MG63 (cell line): ENCODE measurements at regions not wholly inside any gene's neighbourhood (a gene's known extent, or its start where the extent isn't known, plus 50 kb on each side); places are given as distances from the start of the nearest gene placed in this dataset.

Source experiments
- DNase-seq: peaks from one replicate; pipeline ENCODE4 v3.0.0-alpha.2; 2020
- H3K27me3 ChIP-seq: fragments of 250-450 bp; sonication (Bioruptor Pico); 2 replicates; pipeline ENCODE4 v1.5.1; 2020; ENCODE audit warnings: mild to moderate bottlenecking, moderate library complexity
- H3K36me3 ChIP-seq: fragments of 250-450 bp; sonication (Bioruptor Pico); 2 replicates; pipeline ENCODE4 v1.5.1; 2020; ENCODE audit warnings: mild to moderate bottlenecking, moderate library complexity
- H3K4me3 ChIP-seq: fragments of 250-450 bp; sonication (Bioruptor Pico); 2 replicates; pipeline ENCODE4 v1.5.1; 2020; ENCODE audit warnings: mild to moderate bottlenecking, moderate library complexity
- H3K9me3 ChIP-seq: fragments of 250-450 bp; sonication (Bioruptor Pico); 2 replicates; pipeline ENCODE4 v1.5.1; 2020; ENCODE audit warnings: mild to moderate bottlenecking, moderate library complexity

GRCh38 chr5:8683496-8683895 is 814.5 kb downstream of the MTRR start:
- H3K4me3 ChIP-seq = no peak overlapping the region
- 0 out of 2 replicates have a peak, but pooled peaks cover under 1% of the 10 kb centered on the region for H3K9me3 ChIP-seq
- no peaks in the 10 kb centered on the region for H3K36me3 ChIP-seq
- DNase-seq = no peak
- no peaks in the 10 kb centered on the region for H3K27me3 ChIP-seq

- no peak overlapping the region for H3K4me3 ChIP-seq
- H3K27me3 ChIP-seq = no peaks in the 10 kb centered on the region
- no peak for DNase-seq
- no peaks in the 10 kb centered on the region for H3K36me3 ChIP-seq
- H3K9me3 ChIP-seq = no peaks in the 10 kb centered on the region
Measured at GRCh38 chr5:8685704-8686103, 816.8 kb downstream of the MTRR start.

- Histone ChIP-seq H3K36me3 (no peaks in the 10 kb centered on the region), H3K4me3 (no peak overlapping the region), H3K9me3 (no peaks in the 10 kb centered on the region), H3K27me3 (no peaks in the 10 kb centered on the region)
- DNase-seq = peak; percentile 54
Measured at GRCh38 chr5:8686707-8687106, 817.8 kb downstream of the MTRR start.

- H3K36me3 ChIP-seq = no peaks in the 10 kb centered on the region
- DNase-seq = no peak
- H3K4me3 ChIP-seq = no peak overlapping the region
- H3K9me3 ChIP-seq = no peaks in the 10 kb centered on the region
- H3K27me3 ChIP-seq = no peaks in the 10 kb centered on the region
Measured at GRCh38 chr5:8689773-8690172, 820.8 kb downstream of the MTRR start.

GRCh38 chr5:8691221-8691620 is 822.3 kb downstream of the MTRR start:
- no peaks in the 10 kb centered on the region for H3K36me3 ChIP-seq
- H3K27me3 ChIP-seq = no peaks in the 10 kb centered on the region
- H3K4me3 ChIP-seq = no peak overlapping the region
- H3K9me3 ChIP-seq = no peaks in the 10 kb centered on the region
- no peak for DNase-seq

GRCh38 chr5:8693341-8693844 is 824.4 kb downstream of the MTRR start:
- no peak for DNase-seq
- Histone ChIP-seq H3K36me3 (no peaks in the 10 kb centered on the region), H3K4me3 (no peak overlapping the region), H3K9me3 (no peaks in the 10 kb centered on the region), H3K27me3 (no peaks in the 10 kb centered on the region)

GRCh38 chr5:8694545-8694944 is 825.6 kb downstream of the MTRR start:
- no peaks in the 10 kb centered on the region for H3K9me3 ChIP-seq
- no peak for DNase-seq
- H3K4me3 ChIP-seq = no peak overlapping the region
- H3K36me3 ChIP-seq = no peaks in the 10 kb centered on the region
- H3K27me3 ChIP-seq = no peaks in the 10 kb centered on the region

GRCh38 chr5:8695902-8696845 is 827.2 kb downstream of the MTRR start:
- Histone ChIP-seq H3K9me3 (no peaks in the 10 kb centered on the region), H3K4me3 (no peak overlapping the region), H3K27me3 (no peaks in the 10 kb centered on the region), H3K36me3 (no peaks in the 10 kb centered on the region)
- DNase-seq = no peak

GRCh38 chr5:8700222-8700621 is 831.3 kb downstream of the MTRR start:
- Histone ChIP-seq H3K27me3 (no peaks in the 10 kb centered on the region), H3K4me3 (no peak overlapping the region)
- DNase-seq = no peak

GRCh38 chr5:8700671-8701070 is 831.7 kb downstream of the MTRR start:
- Histone ChIP-seq H3K36me3 (no peaks in the 10 kb centered on the region), H3K4me3 (no peak overlapping the region), H3K9me3 (no peaks in the 10 kb centered on the region), H3K27me3 (no peaks in the 10 kb centered on the region)
- DNase-seq = no peak

More at GRCh38 chr5:8700222-8700621, 831.3 kb downstream of the MTRR start:
- Histone ChIP-seq H3K9me3 (no peaks in the 10 kb centered on the region), H3K36me3 (no peaks in the 10 kb centered on the region)

GRCh38 chr5:8701251-8701650 is 832.3 kb downstream of the MTRR start:
- H3K27me3 ChIP-seq = no peaks in the 10 kb centered on the region
- H3K4me3 ChIP-seq = no peak overlapping the region
- H3K36me3 ChIP-seq = no peaks in the 10 kb centered on the region
- H3K9me3 ChIP-seq = no peaks in the 10 kb centered on the region
- no peak for DNase-seq

- DNase-seq = no peak
- no peaks in the 10 kb centered on the region for H3K36me3 ChIP-seq
- peaks cover 11% of the 10 kb centered on the region; the same call in 1 of the 2 replicates for H3K9me3 ChIP-seq
- H3K27me3 ChIP-seq = no peaks in the 10 kb centered on the region
- no peak overlapping the region for H3K4me3 ChIP-seq
Measured at GRCh38 chr5:8710426-8710930, 835.4 kb downstream of the SEMA5A start.

GRCh38 chr5:8714198-8714597 is 831.7 kb downstream of the SEMA5A start:
- H3K4me3 ChIP-seq = no peak overlapping the region
- no peak for DNase-seq
- peaks cover 3% of the 10 kb centered on the region; the same call in 1 of the 2 replicates for H3K9me3 ChIP-seq
- H3K27me3 ChIP-seq = no peaks in the 10 kb centered on the region
- no peaks in the 10 kb centered on the region for H3K36me3 ChIP-seq

GRCh38 chr5:8714861-8715260 is 831.0 kb downstream of the SEMA5A start:
- no peak overlapping the region for H3K4me3 ChIP-seq
- 0 out of 2 replicates have a peak, but pooled peaks cover 3% of the 10 kb centered on the region for H3K9me3 ChIP-seq
- no peak for DNase-seq
- no peaks in the 10 kb centered on the region for H3K27me3 ChIP-seq
- no peaks in the 10 kb centered on the region for H3K36me3 ChIP-seq

GRCh38 chr5:8719796-8720195 is 826.1 kb downstream of the SEMA5A start:
- Histone ChIP-seq H3K36me3 (no peaks in the 10 kb centered on the region), H3K4me3 (no peak overlapping the region), H3K27me3 (no peaks in the 10 kb centered on the region), H3K9me3 (no peaks in the 10 kb centered on the region)
- no peak for DNase-seq

GRCh38 chr5:8720506-8720905 is 825.4 kb downstream of the SEMA5A start:
- no peak overlapping the region for H3K4me3 ChIP-seq
- H3K9me3 ChIP-seq = no peaks in the 10 kb centered on the region
- no peak for DNase-seq
- H3K27me3 ChIP-seq = no peaks in the 10 kb centered on the region
- H3K36me3 ChIP-seq = no peaks in the 10 kb centered on the region

- no peak for DNase-seq
- no peaks in the 10 kb centered on the region for H3K27me3 ChIP-seq
Measured at GRCh38 chr5:8721536-8721935, 824.3 kb downstream of the SEMA5A start.

More at GRCh38 chr5:8721536-8721935, 824.3 kb downstream of the SEMA5A start:
- H3K4me3 ChIP-seq = no peak overlapping the region
- H3K9me3 ChIP-seq = no peaks in the 10 kb centered on the region
- H3K36me3 ChIP-seq = no peaks in the 10 kb centered on the region
